GM18519 (cell line): ENCODE measurements at regions not wholly inside any gene's neighbourhood (a gene's known extent, or its start where the extent isn't known, plus 50 kb on each side); places are given as distances from the start of the nearest gene placed in this dataset.

Source experiments
- ATAC-seq: cut with Tn5 transposase; IDR thresholded peaks from one replicate; pipeline ENCODE4 v1.9.1; 2021; ENCODE audit warnings: mild to moderate bottlenecking, moderate library complexity; ENCODE audit not compliant: unreplicated experiment, low FRiP score

GRCh38 chr1:87937831-87938395 lies 609.2 kb downstream of the LMO4 start:
- no peak for ATAC-seq

DNA sequence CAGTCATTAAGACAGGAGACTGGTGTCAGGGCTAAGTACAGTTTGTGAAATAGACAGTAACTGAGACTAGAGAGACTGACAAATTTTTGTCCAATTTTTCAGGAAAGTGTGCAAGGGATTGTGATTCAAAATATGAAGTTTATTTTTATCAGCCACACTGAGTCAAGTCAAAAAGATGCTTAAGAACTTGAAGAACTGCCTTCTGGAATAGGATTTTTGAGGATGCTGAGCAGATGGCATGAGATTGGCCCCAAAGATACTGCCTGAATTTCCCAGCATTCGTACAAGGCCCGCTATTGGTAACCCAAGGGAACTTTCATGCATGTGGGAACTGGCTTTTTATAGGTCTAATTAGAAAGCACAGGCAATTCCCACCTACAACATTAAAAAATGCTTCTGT lies 610.0 kb downstream of the LMO4 start:
- no peak for ATAC-seq

DNA sequence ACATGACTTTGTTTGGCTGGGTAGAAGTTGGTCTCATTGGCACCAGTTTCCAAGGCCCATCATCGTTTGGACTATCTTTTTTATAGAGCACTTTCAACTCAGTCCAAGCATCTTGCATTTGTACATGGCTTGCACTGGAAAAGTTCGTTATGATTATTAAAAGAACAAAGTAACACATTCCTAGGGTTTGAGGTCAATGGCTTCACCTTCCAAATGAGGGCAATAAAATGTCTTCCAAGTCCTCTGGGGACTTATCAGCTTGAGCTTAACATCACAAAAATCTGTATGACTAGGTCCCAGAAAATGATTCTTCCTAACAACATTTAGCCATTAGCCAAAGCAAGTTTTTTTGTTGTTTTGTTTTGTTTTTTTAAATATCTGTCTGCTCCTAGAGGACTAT lies 610.8 kb downstream of the LMO4 start:
- ATAC-seq = no peak

DNA sequence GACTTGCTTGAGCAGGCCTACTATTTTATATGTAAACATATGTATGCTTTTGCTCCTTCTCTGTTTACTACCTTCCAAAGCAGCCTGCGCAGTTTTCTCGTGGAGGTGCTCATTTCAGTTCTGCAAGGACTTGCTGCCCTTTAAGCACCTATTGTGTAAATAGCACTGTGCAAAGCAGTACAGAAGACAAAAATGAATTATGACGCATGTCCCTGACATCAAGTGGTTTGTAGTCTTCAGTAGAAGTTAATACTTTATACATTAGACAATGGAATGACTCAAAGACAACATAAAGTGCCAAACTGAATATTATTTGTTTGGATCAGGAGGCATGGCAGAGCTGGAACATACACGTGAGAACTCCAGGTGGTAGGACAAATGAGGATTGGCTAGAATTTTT lies 611.7 kb downstream of the LMO4 start:
- ATAC-seq = no peak

DNA sequence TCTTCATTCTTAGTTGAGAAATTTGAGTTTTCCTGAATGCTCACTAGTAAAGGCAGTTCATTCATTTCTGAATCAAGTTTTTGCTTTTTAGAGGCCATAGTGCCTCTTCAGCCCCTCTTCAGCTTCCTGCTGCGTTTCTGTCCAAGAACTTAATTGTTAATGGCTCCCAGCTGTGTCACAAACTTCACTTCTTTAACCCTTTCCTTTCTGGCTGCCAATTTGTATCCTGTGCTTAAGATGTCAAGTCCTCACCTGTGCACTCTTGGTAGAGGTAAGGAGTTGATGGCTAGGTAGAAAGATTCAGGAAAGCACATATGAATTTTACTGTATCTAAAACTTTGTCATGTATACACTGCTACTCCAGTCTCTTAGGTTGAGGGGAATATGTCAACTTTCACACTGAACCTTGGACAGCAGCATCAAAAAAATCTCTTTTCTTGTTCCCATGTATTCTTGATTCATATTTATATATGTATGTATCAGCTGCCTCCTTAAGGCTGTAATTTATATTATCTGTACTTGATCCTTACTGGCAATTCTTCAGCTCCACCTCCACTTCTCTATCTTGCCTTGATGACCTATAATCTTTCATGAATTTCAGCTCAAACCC lies 612.8 kb downstream of the LMO4 start:
- no peak for ATAC-seq

GRCh38 chr1:87942165-87942564 lies 613.5 kb downstream of the LMO4 start:
- no peak for ATAC-seq

DNA sequence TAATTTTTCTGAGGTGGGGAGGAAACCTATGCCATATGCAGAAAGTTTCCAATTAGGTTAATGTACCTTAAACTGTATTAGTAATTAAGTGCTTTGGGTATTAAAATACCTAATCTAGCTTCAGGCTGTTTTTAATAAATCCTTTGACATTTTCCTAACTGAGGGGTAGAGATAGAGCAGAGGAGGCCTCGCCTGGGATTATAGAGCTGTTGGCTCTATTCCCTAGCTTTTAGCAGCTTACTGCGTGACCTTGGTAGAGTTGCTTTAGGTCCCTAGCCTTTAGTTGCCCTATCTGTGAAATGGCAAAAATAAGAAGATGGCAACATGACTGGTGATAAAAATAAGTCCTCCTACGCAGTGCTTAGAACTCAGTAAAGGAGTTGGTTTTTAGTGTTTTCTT lies 621.0 kb downstream of the LMO4 start:
- ATAC-seq = no peak

- ATAC-seq = no peak
Measured at GRCh38 chr1:87950369-87950768, 621.7 kb downstream of the LMO4 start.

GRCh38 chr1:87951409-87951808 lies 622.7 kb downstream of the LMO4 start:
- no peak for ATAC-seq

DNA sequence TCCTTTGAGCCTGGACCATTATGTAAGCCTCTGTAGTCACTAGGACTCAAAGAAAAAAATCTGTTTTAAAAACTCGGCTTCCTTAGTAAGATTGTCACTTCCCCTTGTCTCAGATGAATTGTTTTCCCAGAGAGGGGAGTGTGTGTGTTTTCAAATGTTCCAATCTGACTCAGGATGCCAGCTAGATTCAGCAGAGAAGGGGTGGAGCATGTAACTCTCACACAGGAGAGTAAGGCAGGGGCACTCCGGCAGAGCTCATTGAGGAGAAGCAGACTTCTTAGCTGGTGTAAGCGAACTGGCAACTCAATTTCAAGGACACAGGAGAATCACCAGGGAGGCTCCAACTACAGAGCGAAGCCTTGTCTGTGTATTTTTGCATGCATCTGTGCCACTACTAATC lies 623.2 kb downstream of the LMO4 start:
- no peak for ATAC-seq

GRCh38 chr1:87953121-87953520 lies 624.4 kb downstream of the LMO4 start:
- ATAC-seq = no peak

- ATAC-seq = no peak
Measured at GRCh38 chr1:87953732-87954344, 625.2 kb downstream of the LMO4 start.

DNA sequence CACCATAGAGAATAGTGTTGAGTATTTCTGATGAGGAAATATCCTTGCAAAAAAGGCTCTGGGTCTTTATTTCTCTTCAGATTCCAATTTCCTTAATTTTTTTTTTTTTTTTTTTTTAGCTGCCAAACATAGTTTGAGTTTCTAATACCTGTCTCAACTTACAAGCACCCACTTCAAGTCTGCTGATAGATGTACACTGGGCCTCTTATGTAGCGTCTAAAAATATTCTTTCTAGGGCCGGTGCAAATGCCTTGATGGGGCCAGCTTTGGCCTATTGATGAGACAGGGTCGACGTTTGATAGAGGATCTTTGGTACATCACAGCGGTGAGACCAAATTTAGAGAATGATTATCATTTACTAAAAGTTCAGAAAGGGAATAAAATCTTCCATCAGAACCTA lies 626.4 kb downstream of the LMO4 start:
- no peak for ATAC-seq

- no peak for ATAC-seq
Measured at GRCh38 chr1:87956072-87956471, 627.4 kb downstream of the LMO4 start.

DNA sequence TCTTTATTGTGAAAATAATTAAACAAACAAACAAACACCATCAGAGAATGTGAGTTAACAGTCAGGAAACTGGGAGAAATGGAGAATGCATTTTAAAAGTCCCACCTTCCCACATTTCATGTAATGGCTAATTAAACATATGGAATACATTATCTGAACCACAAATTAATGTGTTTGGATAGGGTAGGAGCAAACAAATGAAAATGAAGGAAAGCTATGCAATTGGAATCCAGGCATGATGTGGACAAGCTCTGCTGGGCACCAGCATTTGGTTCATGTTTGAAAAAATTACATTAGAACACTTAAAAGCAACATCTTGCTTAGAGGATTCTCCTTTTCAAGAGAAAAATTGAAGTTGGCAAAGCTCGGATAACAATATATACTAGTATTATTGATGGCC lies 628.1 kb downstream of the LMO4 start:
- no peak for ATAC-seq

DNA sequence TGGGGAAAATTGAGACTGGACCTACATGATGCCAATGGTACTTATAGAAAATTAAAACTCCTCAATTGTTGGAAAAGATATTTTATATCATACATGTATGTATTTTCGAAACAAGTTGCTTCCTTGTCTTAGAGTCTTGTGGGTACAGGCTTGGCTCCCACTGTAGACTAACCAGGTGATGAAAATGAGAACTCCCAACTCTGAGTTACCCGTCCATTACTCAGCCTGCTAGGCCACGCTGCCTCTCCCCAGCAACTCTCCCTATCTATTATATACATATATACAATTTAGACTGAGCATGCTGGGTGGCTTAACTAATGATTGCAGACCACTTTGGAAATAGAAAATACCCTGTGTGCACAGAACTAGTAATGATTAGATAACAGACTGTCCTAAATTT lies 628.7 kb downstream of the LMO4 start:
- ATAC-seq = no peak

DNA sequence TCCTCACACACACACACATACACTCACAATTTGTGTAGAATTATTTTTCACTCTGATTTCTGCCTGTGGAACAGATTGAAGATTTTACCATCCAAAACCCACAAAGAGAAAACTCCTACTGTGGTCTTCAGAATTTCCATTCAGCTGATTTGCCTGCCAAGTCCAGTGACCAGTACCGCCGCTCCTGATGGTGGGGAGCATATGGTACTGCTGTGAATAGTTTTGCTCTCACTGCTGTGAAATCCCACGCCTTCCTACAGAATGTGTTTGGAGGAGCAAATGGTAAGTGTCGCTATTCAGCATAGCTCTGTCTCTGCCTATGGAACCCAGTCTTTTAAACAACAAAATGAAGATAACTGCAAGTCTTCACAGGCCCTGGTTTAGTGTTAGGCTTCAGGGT lies 629.5 kb downstream of the LMO4 start:
- no peak for ATAC-seq

DNA sequence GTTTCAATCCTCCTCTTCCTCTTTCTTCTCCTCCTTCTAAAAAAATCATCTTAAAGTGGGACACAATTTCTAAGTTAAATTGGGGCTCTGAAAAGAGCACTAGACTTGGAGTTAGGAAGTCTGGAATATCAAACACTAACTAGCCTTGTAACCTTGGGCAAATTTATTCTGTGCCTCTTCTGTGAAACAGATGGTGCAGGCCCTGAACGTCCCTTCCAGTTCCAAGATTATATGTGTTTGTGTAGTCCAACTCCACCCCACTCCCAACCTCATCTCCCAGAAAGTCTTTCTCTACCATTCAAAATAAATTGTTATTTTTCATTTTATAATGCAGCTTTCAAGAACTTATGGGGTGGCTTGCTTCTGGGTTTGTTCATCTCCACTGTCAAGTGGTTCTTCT lies 630.0 kb downstream of the LMO4 start:
- ATAC-seq = no peak

DNA sequence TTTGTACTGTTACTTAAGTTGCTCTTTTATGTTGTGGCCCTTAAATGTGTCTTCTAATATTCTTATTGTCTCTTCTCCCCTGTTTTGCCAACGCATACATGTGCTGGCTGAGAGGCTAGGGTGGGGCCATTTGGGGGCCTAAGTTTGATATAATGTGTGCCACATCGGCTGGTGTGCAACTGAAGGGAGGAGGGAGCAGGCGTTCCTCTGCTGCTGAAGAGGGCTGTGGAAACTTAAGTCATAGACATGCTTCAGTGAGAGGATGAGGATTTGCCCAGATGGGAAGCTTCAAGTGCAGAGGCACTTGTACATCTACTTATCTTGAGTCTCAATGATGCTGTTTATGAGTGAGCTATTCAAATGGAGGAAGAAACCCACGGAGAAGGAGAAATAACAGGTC lies 630.6 kb downstream of the LMO4 start:
- no peak for ATAC-seq

- no peak for ATAC-seq
Measured at GRCh38 chr1:87961992-87962391, 633.3 kb downstream of the LMO4 start.

GRCh38 chr1:87963556-87963955 lies 634.9 kb downstream of the LMO4 start:
- no peak for ATAC-seq

GRCh38 chr1:87965193-87965592 lies 636.5 kb downstream of the LMO4 start:
- no peak for ATAC-seq
